ENCODE measurements at regions not wholly inside any gene's neighbourhood (a gene's known extent, or its start where the extent isn't known, plus 50 kb on each side); places are given as distances from the start of the nearest gene placed in this dataset.

DNA sequence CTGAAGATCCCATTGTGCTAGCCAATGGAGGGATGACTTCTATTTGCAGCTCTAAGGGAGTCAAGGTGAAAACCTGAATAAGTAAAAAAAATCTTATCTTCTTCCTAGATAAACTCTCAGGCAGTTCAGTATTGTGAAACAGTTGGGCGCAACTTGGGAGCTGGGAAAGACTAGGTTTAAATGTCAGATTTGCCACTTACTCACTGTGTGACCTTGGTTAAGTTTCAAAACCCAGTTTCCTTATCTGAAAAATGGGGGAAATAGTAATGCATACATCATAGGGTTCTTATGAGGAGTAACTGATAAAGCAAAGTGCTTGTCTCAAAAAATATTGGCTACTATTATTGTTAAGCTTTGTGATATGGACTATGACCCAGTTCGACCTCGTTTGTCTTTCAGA is 88.8 kb downstream of the CD83 start:
- no peak for TF ChIP-seq CBX1 (IDR thresholded peaks at IDR 0.05; ENCODE audit: low read depth)
- TF ChIP-seq, protein P1, sequence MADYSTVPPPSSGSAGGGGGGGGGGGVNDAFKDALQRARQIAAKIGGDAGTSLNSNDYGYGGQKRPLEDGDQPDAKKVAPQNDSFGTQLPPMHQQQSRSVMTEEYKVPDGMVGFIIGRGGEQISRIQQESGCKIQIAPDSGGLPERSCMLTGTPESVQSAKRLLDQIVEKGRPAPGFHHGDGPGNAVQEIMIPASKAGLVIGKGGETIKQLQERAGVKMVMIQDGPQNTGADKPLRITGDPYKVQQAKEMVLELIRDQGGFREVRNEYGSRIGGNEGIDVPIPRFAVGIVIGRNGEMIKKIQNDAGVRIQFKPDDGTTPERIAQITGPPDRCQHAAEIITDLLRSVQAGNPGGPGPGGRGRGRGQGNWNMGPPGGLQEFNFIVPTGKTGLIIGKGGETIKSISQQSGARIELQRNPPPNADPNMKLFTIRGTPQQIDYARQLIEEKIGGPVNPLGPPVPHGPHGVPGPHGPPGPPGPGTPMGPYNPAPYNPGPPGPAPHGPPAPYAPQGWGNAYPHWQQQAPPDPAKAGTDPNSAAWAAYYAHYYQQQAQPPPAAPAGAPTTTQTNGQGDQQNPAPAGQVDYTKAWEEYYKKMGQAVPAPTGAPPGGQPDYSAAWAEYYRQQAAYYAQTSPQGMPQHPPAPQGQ (CRISPR knock-in tag; IDR thresholded peaks at IDR 0.05; ENCODE audit: borderline replicate concordance) = no peak
- no peak for TF ChIP-seq ATF1 (CRISPR knock-in tag; IDR thresholded peaks at IDR 0.05)
- no peak for TF ChIP-seq EP300 (IDR thresholded peaks at IDR 0.05; ENCODE audit: low read depth in 2 of 2, low read length in 2 of 2)
- TF ChIP-seq EP300 (CRISPR knock-in tag; IDR thresholded peaks at IDR 0.05; ENCODE audit: borderline replicate concordance) = no peak
- TF ChIP-seq ZZZ3 (CRISPR knock-in tag; IDR thresholded peaks at IDR 0.05; ENCODE audit: borderline replicate concordance) = no peak
- TF ChIP-seq, protein P2, sequence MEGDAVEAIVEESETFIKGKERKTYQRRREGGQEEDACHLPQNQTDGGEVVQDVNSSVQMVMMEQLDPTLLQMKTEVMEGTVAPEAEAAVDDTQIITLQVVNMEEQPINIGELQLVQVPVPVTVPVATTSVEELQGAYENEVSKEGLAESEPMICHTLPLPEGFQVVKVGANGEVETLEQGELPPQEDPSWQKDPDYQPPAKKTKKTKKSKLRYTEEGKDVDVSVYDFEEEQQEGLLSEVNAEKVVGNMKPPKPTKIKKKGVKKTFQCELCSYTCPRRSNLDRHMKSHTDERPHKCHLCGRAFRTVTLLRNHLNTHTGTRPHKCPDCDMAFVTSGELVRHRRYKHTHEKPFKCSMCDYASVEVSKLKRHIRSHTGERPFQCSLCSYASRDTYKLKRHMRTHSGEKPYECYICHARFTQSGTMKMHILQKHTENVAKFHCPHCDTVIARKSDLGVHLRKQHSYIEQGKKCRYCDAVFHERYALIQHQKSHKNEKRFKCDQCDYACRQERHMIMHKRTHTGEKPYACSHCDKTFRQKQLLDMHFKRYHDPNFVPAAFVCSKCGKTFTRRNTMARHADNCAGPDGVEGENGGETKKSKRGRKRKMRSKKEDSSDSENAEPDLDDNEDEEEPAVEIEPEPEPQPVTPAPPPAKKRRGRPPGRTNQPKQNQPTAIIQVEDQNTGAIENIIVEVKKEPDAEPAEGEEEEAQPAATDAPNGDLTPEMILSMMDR (CRISPR knock-in tag; IDR thresholded peaks at IDR 0.05) = no peak
- no peak for TF ChIP-seq SALL2 (CRISPR knock-in tag; IDR thresholded peaks at IDR 0.05)
- TF ChIP-seq ZNF382 (CRISPR knock-in tag; IDR thresholded peaks at IDR 0.05; ENCODE audit: borderline replicate concordance) = no peak
- TF ChIP-seq ZNF564 (CRISPR knock-in tag; IDR thresholded peaks at IDR 0.05) = no peak

Data from HepG2 (cell line).